GM19438 (cell line): ENCODE measurements at regions not wholly inside any gene's neighbourhood (a gene's known extent, or its start where the extent isn't known, plus 50 kb on each side); places are given as distances from the start of the nearest gene placed in this dataset.

Experiments used
- ATAC-seq: cut with Tn5 transposase; IDR thresholded peaks from one replicate; pipeline ENCODE4 v1.9.1; 2021; ENCODE audit warnings: low read depth; ENCODE audit not compliant: unreplicated experiment

DNA sequence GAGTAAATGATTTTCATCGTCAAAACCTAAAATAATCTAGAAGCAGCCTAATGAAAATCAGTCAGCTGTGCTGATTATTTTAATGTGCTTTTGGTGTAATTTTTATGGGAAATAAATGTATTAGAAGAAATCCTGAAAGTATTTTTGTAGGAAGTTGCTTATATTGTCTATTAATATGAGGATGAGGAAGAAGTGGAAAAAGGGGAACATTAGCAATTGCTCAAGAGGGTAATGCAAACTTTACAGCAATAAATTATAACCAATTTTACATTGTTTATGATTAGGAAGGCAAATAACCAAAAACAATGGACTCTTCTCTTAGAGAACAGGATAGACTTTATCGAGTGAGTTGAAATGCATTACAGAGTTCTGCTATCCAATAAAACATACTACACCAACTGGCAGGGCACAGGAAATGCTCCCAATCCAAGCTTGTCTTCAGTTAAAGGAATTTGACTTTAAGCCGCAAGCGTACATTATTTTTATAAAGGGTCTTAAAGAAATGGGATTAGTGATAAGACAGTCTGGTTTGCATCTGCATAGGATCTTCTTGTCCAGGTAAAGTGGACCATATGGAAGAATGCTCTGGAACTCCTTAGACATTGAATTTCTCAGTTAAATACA lies 374.8 kb downstream of the PDGFC start:
- no peak for ATAC-seq

DNA sequence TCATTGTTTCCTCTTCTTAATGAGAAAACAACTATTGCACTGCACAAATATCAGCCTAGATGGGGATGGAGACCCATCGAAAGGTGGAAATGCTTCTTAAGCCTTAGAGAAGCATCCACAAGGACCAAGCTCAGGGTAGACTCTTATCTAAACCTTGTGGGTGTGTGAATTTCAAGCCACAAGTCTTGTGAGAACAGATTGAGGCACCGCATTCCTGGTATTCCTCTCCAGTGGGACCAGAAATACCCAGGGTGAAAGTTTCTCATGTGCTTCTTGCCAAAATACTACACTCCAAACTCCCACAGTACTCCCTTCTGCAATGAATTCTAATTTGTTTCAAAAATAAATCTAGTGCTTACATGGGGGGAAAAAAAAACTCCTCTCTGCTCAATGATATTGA lies 375.6 kb downstream of the PDGFC start:
- ATAC-seq: no peak

DNA sequence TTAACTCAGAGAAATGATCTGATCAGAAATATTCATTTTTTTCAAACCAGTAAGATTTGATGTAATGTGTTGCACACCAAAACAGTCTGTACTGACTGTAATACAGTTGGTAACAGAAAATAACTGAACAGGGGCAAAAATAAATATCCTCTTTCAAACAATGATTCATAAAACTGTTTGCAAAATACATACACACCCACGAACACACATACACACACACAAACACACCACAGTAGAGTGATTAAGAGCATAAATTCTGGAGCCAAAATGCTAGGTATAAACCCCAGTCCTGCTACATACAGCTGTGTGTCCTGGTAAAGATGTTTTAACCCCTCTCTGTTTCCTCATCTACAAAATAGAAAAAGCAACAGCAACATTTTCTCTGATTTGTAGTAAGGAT lies 376.6 kb downstream of the PDGFC start:
- no peak for ATAC-seq

DNA sequence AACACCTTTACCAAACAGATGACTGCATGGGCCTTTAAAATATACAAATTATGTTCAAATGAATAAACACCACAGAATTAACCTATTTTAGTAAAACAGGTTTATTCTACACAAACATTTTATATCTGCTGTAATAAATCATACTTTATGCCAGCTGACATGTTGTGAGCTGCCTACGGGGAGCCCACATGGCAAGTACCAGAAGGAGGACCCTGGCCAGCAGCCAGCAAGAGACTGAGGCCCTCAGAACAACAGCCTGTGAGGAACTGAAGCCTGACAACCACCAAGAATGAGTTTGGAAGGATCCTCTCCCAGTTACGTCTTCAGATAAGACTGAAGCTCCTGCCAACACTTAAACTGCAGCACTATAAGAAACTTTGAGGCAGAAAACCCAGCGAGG lies 377.0 kb downstream of the PDGFC start:
- ATAC-seq: no peak

DNA sequence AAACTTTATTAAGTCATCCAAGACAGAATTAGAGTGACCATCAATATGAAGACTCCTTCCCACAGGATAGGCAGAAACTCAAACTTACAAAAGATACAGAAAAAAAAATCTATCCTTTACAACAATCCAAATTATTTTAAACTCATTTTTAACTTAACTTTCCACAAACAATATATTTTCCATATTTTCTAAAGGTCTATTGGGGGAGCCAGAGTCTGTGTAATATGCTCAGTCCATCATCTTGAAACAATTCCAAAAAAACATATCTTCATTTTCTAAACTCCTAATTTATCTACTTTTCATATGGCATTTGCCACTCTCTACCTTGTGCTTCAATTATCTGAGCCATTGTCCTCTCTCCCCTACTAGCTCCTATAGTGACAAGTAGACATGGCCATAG lies 378.1 kb downstream of the PDGFC start:
- ATAC-seq: no peak

DNA sequence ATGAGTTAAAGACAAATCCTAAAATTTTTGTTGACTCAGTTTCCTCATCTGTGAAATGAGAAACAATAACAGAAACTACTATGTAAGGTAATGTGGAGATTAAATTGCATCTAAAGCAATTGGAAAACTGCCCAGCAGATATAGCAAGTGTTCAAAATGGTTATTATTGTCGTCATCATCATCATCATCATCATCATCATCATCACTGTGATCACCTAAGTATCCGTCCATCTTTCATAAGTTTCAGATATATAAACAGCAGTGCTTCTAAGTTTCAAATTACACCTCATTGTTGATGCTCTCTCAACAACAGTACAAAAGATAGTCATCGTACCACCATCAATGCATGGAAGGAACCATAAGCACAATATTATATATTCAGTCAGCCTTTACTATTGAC lies 379.9 kb downstream of the PDGFC start:
- no peak for ATAC-seq

DNA sequence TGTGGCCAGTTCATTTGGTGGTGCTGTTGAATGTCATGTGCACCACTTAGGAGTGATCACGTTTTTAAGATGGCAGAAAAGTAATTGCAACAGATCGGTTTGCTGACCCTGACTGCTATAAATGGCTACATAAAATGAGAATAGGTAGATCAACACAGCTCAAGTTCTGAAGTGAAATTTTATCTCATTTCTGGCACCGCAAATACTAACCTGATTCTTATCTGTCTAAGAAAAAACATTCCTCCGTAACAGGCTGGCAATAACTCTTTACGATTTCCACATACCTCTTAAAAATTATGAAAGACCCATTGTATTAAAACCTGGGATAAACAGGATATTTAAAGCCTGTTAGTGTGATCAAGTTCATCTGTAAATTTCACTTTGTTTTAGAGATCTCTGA lies 387.5 kb downstream of the PDGFC start:
- ATAC-seq: no peak

DNA sequence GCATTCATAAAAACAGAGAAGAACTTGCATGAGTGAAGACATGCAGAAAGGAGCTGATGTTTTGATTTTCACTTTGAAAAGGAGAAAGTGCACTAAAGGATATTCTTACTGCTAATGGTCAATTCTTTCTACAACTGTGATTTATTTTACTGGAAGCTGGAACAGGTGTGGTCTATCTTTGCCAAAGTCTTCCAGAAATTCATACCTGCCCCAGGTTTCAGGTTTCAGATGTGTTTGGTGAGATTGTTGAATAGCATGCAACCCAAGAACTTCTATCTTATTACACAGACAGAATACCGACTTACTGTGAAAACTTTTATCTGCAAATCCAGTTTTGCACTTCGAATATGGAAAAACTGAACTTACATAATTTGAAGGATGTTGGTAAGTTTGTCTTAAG lies 388.3 kb downstream of the PDGFC start:
- no peak for ATAC-seq

DNA sequence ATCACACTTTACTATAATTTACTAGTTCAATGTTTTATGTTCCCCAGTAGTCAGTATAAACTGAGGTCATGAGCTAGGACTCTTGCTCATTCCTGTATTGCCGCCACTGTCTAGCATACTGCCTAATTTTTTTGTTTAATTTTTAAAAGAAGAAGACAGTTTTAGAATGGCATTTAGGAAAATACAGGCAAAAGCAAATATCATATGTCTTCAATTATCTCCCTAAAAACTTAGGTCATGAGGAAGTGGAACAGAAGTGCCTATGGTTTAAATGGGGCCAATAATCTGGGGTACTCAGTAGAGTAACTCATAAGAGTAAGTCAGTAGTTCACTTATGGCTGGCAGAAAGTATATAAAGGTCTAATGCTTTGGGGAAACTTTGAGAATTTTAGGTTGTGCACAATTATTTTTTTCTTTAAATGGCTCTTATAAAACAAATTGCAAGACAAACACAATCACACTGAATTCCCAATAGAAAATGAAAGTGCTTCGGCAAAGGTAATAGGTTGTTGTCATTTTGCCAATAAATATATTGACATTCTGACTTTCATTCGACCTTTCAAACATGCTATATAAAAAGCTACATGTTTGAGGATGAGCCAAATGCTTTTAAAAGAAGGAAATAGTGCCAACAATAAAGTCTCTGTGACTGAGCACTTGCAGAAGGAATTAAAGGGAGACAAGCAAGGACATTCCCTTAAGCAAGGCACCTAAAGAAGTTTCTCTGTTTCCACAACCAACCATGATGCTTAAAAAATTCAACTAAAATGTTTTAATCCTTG lies 390.1 kb downstream of the PDGFC start:
- ATAC-seq: no peak

DNA sequence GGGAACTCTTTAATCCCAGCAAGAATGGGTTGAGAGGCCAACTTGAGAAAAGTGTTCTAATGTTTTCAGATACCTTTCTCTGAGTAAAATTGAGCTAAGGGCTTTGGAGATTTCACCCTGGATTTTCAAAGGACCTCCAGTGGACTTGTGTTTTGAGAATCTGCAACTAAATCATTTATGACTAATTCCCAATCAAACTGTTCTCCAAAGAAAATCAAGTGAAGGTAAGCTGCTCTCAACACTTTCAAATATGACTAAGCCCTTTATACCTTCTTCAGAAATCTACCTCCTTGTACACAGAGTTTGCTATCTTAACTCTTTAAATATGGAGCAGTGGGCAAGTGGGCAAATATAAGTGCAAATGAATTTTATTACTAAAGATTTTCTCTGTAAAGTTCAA lies 392.9 kb downstream of the PDGFC start:
- ATAC-seq: no peak

DNA sequence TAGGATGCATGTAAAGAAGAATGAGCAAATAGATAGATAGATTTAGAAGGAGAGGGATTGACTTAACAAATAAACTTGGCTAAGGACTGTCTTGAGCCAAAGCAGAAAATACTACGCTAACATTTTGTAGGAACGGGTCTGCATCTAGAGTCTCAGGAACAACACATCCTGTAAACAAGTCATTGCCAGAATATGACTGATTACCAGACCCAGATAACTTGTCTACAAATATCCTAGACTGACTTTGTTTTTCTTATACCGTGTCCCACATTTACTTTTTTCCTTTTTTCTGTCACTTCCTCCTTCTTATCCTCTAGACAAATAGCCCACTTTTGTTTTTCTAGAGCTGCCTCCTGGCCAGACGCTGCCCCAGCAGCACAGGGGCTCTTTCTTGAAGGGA lies 393.6 kb downstream of the PDGFC start:
- ATAC-seq: no peak

DNA sequence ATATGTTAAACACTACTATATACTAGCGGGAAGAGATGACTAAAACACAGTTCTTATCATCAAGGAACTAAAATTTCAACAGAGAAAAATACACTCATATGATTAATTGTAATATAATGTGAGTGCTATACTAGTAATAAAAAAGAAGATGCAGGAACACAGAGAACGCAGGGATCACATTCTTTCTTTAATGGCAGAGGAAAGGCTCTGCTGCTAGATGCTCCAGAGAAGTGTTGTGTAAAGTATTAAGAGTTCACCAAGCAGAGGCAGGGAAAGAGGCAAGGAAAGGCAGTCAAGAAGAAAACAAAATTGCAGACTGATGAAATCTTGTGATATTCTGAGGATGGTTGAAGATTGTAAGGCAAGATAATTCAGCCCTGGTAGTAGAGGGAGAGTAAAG lies 394.7 kb downstream of the PDGFC start:
- ATAC-seq: no peak

DNA sequence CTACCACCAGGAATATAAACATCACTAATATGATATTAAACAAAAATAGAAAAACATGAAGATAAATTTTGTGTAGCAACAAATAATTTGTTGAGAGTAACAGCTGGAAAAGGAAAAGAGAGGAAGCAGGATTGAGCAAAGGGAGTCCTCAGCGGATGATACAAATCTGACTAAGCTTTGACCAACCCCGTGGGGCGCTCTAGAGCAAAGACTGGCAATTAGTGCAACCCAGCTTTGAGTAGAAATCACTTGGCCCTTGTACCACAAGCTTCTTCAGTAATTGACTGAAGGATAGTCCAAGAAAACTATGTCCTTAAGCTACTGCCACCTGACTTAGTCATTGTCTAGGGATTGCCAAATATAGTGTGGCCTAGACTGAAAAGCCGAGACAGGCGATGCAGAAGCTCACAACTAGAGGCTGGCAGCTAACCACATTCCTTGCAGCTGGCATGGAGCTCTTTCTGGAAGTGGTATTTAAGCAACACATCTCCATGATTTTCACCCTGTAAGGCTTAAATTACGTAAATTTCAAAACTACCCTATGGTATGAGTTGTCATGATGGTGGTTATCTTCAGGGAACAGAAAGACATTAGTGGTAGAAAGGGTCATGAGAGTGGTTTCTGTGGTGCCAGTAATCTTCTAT lies 396.0 kb downstream of the PDGFC start:
- ATAC-seq: no peak

DNA sequence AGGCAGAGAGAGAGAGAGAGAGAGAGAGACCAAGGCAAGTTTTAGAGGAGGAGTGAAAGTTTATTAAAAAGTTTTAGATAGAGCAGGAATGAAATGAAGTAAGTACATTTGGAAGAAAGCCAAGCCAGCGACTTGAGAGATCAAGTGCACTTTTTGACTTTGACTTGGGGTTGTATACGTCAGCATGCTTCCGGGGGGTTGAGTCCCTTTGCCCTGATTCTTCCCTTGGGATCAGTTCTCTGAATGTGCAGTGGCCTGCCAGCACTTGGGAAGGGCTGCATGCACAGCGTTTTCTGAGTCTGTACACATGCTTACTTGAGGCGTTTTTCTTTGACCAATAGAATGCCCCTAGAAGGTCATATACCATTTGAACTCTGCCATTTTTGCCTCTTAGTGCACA lies 400.5 kb downstream of the PDGFC start:
- no peak for ATAC-seq

DNA sequence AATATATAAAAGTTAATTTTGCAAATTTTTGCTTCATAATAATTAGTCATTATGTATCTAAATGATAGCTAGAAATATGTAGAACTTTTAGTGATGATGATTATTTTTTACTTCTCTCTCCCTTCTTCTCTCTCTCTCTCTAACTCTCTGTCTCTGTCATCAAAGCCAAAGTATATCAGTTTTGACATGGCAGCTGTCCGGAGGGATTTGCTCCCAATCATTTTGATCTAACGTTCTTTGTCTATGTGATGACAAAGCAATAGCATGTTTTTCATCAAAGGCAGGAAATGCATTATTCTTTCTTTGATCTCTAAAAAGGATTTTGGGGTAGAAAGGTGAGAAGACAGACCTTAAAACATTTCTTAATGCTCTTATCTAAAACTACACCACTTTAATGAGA lies 402.1 kb downstream of the PDGFC start:
- ATAC-seq: no peak

DNA sequence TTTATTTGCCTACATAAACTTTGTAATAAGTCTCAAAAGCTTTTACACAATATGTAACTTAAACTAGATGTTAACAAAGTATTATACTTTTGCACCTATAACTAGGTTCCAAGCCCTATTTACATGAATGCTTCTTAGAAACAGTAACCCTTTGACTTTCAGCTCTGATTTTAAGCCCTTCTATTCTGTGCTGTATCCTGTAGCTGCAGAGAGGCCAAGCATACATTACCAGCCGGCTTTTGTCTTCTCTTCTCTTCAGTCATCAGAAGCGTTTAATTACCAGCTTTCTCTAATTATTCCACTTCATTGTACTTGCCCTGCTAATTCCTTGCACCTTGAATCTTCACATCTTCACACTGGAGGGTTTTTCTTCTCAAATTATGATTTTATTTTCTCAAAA lies 403.1 kb downstream of the PDGFC start:
- no peak for ATAC-seq

DNA sequence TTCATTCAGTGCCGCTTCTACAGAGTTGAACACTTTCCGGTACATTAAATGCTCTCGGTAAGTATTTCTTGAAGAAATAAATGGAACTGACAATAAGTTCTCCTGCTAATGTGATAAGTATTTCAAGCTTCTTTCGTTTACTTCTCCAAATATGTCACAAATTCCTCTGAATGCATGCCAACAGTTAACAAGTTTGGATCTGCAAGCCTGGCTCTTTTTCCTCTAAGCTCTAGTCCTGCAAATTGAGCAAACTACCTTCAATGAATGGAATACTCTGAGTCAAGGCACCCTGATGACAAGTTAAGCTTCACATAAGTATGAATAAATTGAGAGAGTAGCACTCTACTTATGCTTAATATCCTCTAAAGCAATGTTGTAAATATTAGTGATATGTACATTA lies 403.6 kb downstream of the PDGFC start:
- no peak for ATAC-seq

DNA sequence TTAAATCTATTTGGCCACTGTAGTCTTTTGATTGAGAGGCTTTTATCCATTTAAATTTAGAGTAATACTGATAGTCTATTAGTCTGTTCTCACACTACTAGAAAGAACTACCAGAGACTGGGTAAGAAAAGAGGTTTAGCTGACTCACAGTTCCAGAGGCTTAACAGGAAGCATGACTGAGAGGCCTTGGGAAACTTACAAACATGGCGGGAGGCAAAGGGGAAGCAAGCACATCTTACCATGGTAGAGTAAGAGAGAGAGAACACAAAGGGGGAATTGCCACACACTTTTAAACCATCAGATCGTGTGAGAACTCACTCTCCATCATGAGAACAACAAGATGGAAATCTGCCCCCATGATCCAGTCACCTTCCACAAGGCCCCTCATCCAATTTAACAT lies 410.9 kb downstream of the PDGFC start:
- no peak for ATAC-seq

DNA sequence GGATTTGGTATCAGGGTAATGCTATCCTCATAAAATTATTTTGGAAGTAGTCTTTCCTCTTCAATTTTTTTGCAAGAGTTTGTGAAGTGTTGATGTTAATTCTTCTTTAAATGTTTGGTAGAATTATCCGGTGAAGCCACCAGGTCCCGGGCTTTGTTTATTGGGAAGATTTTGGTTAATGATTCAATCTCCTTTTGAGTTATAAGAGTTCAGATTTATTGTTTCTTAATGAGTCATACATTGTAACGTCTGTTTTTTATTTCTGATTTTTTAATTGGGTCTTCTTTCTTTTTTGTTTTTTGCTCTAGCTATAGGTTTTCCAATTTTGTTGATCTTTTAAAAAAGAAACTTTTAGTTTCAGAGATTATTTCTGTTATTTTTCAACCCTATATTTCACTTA lies 412.3 kb downstream of the PDGFC start:
- ATAC-seq: no peak

DNA sequence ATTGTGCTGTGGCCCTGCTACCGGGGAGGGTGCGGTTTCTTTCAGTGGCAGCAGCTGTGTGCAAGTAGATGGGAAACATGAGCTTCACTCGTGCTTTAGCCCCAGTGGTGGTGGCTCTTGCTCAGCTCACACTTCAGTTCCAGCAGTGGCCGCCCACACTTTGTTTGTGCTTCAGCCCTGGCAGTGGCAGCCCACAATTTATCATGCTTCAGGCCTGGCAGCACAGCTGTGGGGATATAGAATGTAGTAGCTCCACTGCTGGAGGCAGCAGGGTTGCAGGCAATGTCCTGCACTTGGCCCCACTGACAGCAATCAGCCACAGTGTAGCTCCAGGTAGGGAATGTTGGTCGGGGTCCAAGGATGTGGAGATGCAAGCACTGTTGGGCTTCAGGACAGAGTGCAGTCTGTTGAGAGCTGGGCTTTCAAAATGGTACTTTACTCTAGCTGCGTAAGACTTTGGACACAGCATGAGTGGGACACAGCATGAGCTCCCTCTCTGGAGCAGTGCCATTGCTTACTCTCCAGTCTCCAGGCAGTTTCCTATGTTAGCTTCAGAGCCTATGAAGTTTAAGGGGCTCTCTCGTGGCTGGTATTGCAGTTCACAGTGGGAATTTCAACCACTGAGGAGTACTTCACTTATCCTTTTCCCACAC lies 413.1 kb downstream of the PDGFC start:
- no peak for ATAC-seq

DNA sequence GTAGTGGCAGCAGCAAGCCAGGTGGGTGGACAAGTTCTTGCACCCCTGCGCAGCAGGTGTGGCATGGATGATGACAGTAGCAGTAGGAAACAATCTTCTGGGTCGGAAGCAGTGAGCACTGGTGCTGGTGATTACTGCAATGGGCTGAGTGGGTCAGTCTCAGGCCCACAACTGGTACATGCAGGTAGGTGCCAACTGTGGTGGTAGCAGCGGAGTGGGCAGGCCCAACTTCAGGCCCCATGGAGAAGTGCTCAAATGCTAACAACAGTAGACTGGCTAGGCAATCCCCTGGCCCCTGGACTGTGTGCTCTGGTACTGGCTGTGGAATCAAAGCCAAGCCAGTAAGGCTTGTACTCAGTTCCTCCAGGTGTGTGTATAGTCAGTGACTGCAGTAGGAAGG lies 413.7 kb downstream of the PDGFC start:
- ATAC-seq: no peak

DNA sequence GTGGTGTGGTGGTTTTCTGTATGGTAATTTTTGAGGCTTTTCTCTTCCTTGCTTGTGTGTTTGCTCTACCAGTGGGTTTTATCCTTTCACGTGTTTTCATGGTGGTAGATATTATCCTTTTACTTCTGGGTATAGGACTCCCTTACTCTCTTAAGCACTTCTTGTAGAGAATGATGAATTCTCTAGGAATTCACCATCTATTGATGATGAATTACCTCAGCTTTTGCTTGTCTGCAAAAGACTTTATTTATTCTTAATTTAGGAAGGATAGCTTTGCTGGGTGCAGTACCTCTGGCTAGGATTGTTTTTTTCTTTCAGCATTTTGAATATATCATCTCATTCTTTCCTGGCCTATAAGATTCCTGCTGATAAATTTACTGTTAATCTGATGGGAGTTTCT lies 415.3 kb downstream of the PDGFC start:
- no peak for ATAC-seq
